ENCODE measurements at regions not wholly inside any gene's neighbourhood (a gene's known extent, or its start where the extent isn't known, plus 50 kb on each side); places are given as distances from the start of the nearest gene placed in this dataset.
A peak's percentile ranks its signal among the peaks of the same experiment; 100 is the strongest.
"Not testable (repeated sequence)": the region's sequence is repeated elsewhere in the genome, so short reads cannot be mapped to it uniquely, and the experiment has no call there.

DNA sequence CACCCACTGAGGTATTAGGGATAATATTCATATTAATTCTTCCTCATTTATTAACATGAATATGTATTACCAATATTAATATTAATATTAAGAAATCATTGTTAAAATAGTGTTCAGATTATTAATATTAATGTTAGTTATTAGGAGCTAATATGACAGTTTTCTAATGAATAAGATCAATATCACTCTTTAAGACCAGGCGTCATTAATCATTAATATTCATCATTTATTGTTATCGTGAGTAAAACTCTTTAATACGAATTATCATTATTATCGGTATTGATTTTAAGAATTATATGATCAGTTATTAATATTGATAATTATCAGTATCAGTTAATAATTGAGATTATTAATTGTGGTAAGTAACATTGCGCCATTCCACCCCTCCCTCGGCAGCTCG, 101.0 kb upstream of the HMX1 start:
- not testable (repeated sequence) for DNase-seq

DNA sequence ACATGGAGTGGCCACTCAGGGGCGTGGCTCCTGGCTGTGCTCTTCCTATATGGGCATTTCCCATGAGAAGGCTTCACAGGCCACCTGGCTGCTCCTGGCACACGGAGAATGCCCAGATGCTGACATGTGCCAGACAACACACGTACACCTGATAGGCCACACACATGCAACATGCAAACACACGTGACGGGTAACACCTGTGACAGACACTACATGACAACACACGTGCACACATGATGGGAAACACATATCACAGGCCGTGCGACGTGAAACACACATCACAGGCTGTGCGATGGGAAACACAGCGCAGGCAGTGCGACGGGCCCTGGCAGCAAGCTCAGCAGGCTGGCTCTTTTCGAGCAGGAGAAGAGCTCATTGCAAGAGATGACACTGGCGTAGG, 94.3 kb upstream of the HMX1 start:
- not testable (repeated sequence) for DNase-seq

GRCh38 chr4:8964201-8964788, 92.7 kb upstream of the HMX1 start:
- DNase-seq: not testable (repeated sequence)

DNA sequence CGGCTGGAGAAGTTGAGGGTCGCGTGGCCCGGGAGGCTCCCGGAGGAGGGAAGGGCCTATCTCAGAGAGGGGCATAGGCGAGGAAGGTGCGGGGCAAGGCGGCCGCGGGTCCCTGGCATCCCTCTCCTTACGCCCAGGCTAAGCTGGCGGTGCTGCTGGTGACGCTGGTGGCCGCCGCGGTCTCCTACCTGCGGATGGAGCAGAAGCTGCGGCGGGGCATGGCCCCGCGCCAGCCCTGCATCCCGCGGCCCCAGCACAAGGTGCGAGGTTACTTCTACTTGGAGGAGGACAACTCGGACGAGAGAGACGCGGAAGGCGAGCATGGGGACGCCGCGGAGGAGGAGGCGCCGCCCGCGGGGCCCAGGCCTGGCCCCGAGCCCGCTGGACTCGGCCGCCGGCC, 91.9 kb upstream of the HMX1 start:
- not testable (repeated sequence) for DNase-seq

DNA sequence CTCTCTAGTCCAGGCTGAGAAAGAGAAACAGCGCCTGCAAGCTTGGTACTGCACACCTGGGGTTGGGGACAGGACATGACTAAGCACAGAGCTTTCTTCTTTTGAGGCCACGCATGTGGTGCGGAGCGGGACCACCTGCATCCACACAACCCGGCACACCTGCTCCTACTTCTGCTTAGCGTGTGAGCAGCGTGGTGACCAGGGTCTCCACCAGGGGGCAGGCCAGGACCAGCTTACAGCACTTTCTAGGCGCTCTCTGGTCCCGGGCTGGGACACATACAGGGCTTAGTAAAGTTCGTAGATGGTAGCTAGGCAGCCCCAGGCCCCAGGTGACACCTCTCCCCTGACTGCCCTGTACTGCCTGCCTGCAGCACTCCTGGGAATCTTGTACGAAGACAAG, 89.7 kb upstream of the HMX1 start:
- peak; percentile 39 for DNase-seq

GRCh38 chr4:8959471-8959870, 87.8 kb upstream of the HMX1 start:
- not testable (repeated sequence) for DNase-seq

DNA sequence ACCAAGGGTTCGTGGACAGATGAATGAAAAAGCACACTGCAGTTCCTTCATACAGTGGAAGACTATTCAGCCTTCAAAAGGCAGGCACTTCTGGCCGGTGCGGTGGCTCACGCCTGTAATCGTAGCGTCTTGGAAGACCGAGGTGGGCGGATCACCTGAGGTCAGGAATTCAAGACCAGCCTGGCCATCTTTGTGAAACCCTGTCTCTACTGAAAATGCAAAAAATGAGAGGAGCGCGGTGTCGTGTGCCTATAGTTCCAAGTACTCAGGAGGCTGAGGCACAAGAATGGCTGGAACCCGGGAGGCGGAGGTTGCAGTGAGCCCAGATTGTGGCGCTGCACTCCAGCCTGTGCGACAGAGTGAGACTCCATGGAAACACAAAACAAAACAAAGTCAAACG, 82.4 kb upstream of the HMX1 start:
- DNase-seq: not testable (repeated sequence)

DNA sequence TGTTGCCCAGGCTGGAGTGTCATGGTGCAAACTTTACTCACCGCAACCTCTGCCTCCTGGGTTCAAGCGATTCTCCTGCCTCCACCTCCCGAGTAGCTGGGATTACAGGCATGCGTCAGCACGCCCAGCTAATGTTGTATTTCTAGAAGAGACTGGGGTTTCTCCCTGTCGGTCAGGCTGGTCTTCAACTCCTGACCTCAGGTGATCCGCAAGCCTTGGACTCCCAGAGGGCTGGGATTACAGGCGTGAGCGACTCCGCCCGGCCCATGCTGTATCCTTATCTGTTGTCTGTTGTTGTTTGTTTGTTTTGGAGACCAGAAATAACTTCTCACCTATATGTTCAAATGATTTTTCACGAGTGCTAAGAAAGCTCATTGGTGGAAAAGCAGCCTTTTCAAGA, 81.2 kb upstream of the HMX1 start:
- DNase-seq: not testable (repeated sequence)

GRCh38 chr4:8952109-8952508, 80.5 kb upstream of the HMX1 start:
- not testable (repeated sequence) for DNase-seq

DNA sequence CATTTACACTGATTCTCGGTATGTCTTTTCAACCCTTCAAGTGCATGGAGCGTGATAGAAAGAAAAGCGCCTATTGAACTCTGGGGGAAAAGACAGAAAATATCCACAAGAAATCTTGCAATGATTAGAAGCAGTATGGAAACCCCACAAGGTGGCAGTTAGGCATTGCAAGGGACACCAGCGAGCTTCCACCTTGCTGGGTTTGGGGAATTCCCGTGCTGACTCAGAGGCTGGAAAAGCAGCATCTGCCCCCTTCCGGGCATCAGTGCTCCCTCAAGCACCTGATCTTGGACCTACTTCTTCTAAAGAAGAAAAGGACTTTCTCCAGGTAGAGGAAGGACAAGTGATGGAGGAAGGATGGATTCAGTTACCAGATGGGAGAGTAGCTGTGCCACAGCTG, 73.9 kb upstream of the HMX1 start:
- not testable (repeated sequence) for DNase-seq

DNA sequence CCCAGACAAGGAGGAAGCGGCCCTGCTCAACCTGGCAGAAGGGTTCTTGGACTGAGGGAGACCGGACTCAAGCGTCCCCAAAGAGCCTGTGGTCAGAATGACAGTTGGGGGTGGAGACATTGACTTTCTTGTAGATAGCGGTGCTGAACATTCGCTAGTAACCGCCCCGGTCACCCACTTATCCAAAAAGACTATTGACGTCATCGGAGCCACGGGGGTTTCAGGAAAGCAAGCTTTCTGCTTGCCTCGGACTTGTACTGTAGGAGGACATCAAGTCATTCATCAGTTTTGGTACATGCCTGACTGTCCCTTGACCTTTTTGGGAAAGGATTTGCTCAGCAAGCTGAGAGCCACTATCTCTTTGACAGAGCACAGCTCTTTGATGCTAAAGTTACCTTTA, 71.7 kb upstream of the HMX1 start:
- DNase-seq: not testable (repeated sequence)

GRCh38 chr4:8942088-8942487, 70.4 kb upstream of the HMX1 start:
- DNase-seq: not testable (repeated sequence)

DNA sequence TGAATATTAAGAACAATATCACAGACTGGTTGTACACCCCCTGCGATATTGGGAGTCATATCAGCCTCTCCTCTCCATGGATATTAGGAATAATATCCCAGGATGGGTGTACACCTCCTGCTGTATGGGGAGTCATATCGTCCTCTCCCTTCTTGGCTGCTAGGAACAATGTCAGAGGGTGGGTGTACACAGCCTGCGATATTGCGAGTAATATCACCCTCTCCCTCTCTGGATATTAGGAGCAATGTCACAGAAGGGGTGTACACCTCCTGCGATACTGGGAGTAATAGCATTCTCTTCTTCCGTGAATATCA, 69.8 kb upstream of the HMX1 start:
- DNase-seq: not testable (repeated sequence)

GRCh38 chr4:8940792-8941491, 69.3 kb upstream of the HMX1 start:
- no peak for DNase-seq

DNA sequence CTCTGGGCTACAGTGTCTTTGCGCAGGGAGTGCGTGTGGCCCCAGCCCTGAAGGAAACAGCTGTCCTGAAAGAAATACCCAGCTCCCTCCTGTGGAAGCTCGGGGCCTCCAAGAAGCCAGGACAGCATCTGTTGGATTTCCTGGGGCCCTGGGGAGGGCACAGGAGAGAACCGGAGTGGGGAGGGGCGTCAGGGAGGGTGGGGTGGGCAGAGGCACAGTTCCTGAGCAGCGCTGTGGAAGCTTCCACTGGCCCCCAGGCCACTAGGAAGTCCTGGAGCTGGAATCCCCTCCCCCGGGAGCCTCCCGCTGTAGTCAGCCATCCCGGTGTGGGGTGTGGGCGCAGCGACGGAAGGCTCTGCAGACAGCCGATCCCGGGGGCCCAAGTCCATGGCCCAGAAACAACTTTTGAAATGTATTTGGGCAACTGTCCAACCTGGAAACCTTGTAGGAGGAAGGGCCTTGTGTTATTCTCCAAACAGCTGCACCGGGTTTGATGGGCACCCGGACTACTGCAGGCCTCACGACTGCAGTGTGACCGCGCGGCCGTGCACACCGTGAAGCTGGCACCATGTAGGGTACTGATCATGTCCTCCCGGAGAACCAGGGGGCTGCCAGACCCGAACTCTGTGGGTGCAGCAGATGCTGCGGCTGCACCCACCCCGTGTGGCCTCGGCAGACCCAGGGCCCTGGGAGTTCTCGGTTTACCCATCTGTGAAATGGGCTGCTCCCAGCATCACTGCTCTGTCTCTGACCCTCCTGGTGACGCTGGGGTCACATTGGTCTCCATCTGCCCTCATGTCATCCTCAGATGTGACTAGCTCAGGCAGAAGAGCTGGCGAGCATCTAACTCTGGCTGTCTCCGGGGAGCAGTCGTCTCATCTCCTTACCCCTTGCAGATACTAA, 68.5 kb upstream of the HMX1 start:
- DNase-seq: peak; percentile 64

GRCh38 chr4:8939160-8939839, 67.7 kb upstream of the HMX1 start:
- DNase-seq: no peak

- no peak for DNase-seq
These were observed 67.0 kb upstream of the HMX1 start for GRCh38 chr4:8938623-8939022.

DNA sequence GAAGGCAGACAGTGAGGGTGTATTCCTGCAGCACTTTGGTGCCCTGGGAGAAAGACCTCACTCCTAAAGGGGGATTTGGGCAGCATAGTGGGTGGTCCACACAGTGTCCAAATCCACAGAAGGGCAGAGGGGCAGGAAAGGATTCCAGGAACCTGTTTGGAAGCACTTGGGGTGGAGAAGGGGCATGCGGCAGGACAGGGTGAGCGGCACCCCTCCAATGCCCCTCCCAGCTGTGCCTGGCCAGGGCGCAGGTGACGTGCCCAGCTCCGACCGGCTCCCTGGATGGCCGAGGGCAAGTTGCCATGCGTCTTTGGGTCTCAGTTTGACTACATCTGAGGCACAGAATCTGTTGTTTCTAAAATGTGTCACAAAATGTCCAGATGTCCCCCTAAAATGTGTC, 66.5 kb upstream of the HMX1 start:
- DNase-seq: no peak

DNA sequence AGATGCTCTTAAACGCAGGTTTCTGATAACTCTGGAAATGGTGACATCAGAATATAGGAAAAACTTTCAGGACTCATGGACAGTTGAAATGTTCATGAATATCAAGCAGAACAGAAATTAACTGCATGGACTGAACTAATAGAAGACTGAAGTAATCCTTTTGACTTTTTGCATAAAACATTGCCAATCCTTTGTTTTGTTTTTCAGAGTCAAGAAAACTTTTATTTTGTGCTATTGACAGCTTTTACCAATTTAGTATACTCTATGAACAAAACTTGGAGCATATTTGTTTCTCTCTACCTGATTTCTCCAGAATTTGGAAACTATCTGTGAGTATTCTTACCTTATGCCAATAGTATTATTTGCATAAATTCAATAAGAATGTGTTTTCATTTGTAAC, 61.2 kb upstream of the HMX1 start:
- DNase-seq: no peak

DNA sequence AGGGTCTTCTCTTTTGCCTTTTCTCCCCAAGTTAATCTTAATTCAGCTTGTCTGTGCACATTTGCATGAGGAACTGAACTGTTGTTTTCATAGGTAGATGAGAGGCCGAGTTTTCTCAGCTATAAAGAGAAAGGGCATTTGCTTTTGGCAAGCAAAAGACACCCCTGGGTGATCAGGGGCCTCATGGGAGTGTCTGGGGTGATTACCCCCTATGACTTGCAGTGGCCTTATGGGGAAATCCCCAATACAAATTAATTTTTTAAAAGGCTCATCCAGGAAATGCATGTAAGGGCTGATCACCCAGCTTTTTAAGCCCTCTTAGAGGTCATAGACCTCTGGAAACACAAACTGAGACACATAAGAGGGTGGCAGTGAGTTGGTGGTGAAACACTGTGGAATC, 56.4 kb upstream of the HMX1 start:
- DNase-seq: no peak

DNA sequence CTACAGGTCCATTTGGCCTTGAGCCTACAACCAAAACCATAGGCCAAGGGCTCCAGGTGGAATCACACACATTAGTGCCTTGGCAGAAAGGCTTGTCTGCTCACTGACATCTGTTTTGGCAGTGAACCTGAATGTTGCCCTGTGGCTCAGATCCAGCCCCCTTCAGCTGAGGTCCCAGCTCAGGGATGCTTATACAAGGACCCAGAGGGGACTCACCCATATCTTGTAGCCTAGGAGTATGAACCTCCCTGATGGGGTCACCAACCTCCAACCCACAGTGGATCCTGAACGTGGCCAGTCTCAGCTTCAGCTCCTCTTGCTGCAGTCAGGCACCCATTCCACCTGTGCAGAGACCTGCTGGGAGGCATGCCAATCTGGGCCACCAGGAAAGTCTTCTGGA, 50.8 kb upstream of the HMX1 start:
- DNase-seq: no peak

DNA sequence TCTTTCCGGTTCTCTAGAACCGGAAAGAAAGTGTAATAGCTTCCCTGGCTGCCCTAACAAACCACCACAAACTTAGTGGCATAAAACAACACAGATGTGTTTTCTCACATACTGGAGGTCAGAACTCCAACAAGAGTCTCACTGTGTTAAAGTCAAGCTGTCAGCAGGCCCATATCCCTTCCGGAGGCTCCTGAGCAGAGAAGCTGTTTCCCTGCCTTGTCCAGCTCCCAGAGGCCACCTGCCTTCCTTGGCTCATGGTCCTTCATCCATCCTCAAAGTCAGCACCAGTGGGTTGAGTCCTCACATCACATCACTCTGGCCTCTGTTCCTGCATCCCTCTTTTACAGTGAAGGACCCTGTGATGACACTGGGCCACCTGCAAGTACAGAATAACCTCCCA, 49.8 kb upstream of the HMX1 start:
- DNase-seq: no peak

Measured in right hindlimb (tissue), 1 donor.